PC-9 (cell line): ENCODE measurements at regions not wholly inside any gene's neighbourhood (a gene's known extent, or its start where the extent isn't known, plus 50 kb on each side); places are given as distances from the start of the nearest gene placed in this dataset.

ENCODE experiments used
- BruUV-seq: library from RNA; stranded (reverse); fragments of 400-500 nt; replicated peaks from 2 replicates; lab custom pipeline; 2021; lab: Mats Ljungman, UMichigan
- CTCF ChIA-PET: fragments of 300-600 bp; sonication (Branson Sonifier 250); formaldehyde crosslinking; loops from one replicate; lab custom pipeline; 2022; ENCODE audit warnings: antibody characterized with exemption; lab: Charles Lee
- POLR2A ChIA-PET: fragments of 300-600 bp; sonication (Branson Sonifier 250); formaldehyde crosslinking; loops from one replicate; lab custom pipeline; 2022; ENCODE audit warnings: antibody characterized with exemption; ENCODE audit not compliant: unreplicated experiment; lab: Charles Lee
- DNase-seq, 2 experiments: peaks; one replicate each; pipeline versions ENCODE4 v3.0.0 to v3.0.0-alpha.2; 2015 to 2022; ENCODE audit warnings: mixed read lengths in 1 of 2
- H2AFZ ChIP-seq: fragments of 200-600 bp; sonication (generic); 2 replicates; pipeline ENCODE4 v1.8.1; 2017; ENCODE audit warnings: antibody characterized with exemption
- H3F3A ChIP-seq: fragments of 200-600 bp; sonication (generic); 2 replicates; pipeline ENCODE4 v1.8.1; 2017; ENCODE audit warnings: antibody characterized with exemption, mild to moderate bottlenecking, low read depth; ENCODE audit not compliant: insufficient read depth
- H3K27ac ChIP-seq: fragments of 200-600 bp; sonication (generic); 2 replicates; pipeline ENCODE4 v1.6.1; 2016; ENCODE audit warnings: mixed run types
- H3K27me3 ChIP-seq: fragments of 200-600 bp; sonication (generic); 2 replicates; pipeline ENCODE4 v1.6.1; 2016; ENCODE audit warnings: low read depth, mixed run types; ENCODE audit not compliant: insufficient read depth
- H3K36me3 ChIP-seq: fragments of 200-600 bp; sonication (generic); 2 replicates; pipeline ENCODE4 v1.6.1; 2016; ENCODE audit warnings: low read depth, mixed run types
- H3K4me1 ChIP-seq: fragments of 200-600 bp; sonication (generic); replicated peaks from 2 replicates; pipeline ENCODE4 v1.6.1; 2016; ENCODE audit warnings: mixed run types; ENCODE audit not compliant: insufficient read depth
- H3K4me2 ChIP-seq: fragments of 200-600 bp; sonication (generic); 2 replicates; pipeline ENCODE4 v1.6.1; 2017; ENCODE audit warnings: mixed run types
- H3K4me3 ChIP-seq: fragments of 200-600 bp; sonication (generic); 2 replicates; pipeline ENCODE4 v1.6.1; 2016; ENCODE audit warnings: mixed run types
- H3K79me2 ChIP-seq: fragments of 200-600 bp; sonication (generic); 2 replicates; pipeline ENCODE4 v1.6.1; 2017; ENCODE audit warnings: low read depth, mixed run types
- H3K9me2 ChIP-seq: fragments of 200-600 bp; sonication (generic); 2 replicates; pipeline ENCODE4 v1.8.1; 2017; ENCODE audit warnings: mild to moderate bottlenecking; ENCODE audit not compliant: insufficient read depth
- H3K9me3 ChIP-seq: fragments of 200-600 bp; sonication (generic); 2 replicates; pipeline ENCODE4 v1.8.1; 2016; ENCODE audit warnings: low read depth; ENCODE audit not compliant: insufficient read depth
- H4K20me1 ChIP-seq: fragments of 200-600 bp; sonication (generic); 2 replicates; pipeline ENCODE4 v1.8.1; 2017; ENCODE audit not compliant: insufficient read depth
- CTCF ChIP-seq: fragments of 200-600 bp; sonication (generic); conservative IDR thresholded peaks from 2 replicates; pipeline ENCODE4 v1.6.1; 2017; ENCODE audit warnings: mixed run types, antibody characterized with exemption, mild to moderate bottlenecking, moderate library complexity
- EZH2 ChIP-seq: fragments of 200-600 bp; sonication (generic); IDR thresholded peaks from 2 replicates; pipeline ENCODE4 v1.8.0; 2017; ENCODE audit warnings: antibody characterized with exemption, low read depth
- intact Hi-C: fragments of 100-400 bp; cut with micrococcal nuclease; formaldehyde crosslinking; loops from one replicate; pipeline ENCODE4 v1.10.0; 2022; ENCODE audit not compliant: unreplicated experiment

- no peaks in the 10 kb centered on the region for H3K9me3 ChIP-seq
- H3K4me2 ChIP-seq: no peak overlapping the region
- no peak overlapping the region for H3K27ac ChIP-seq
- peaks cover 39% of the 10 kb centered on the region for H3K27me3 ChIP-seq
- H3K4me3 ChIP-seq: no peak overlapping the region
- H4K20me1 ChIP-seq: no peaks in the 10 kb centered on the region
- POLR2A ChIA-PET: no interaction called here
- TF ChIP-seq EZH2 (no peak), CTCF (no peak)
- no peak overlapping the region for H2AFZ ChIP-seq
- no peaks in the 10 kb centered on the region for H3F3A ChIP-seq
- no TSS peak for BruUV-seq
- no peaks in the 10 kb centered on the region for H3K9me2 ChIP-seq
- H3K36me3 ChIP-seq: no peaks in the 10 kb centered on the region
- no peaks in the 10 kb centered on the region for H3K4me1 ChIP-seq
- intact Hi-C loops: no loop called here
- CTCF ChIA-PET: no interaction called here
- DNase-seq: no peak
- no peaks in the 10 kb centered on the region for H3K79me2 ChIP-seq
These were observed 58.3 kb upstream of the PRKX start for GRCh38 chrX:3771766-3772165.

- Histone ChIP-seq H3F3A (no peaks in the 10 kb centered on the region), H3K9me2 (no peaks in the 10 kb centered on the region), H3K4me1 (no peaks in the 10 kb centered on the region), H4K20me1 (no peaks in the 10 kb centered on the region), H3K27ac (no peak overlapping the region), H3K9me3 (no peaks in the 10 kb centered on the region), H3K27me3 (peaks cover 28% of the 10 kb centered on the region), H3K36me3 (no peaks in the 10 kb centered on the region), H3K4me2 (no peak overlapping the region), H3K79me2 (no peaks in the 10 kb centered on the region), H3K4me3 (no peak overlapping the region), H2AFZ (no peak overlapping the region)
- intact Hi-C loops: no loop called here
- BruUV-seq: no TSS peak
- no peak for DNase-seq
- TF ChIP-seq CTCF (no peak), EZH2 (no peak)
- ChIA-PET POLR2A (no interaction called here), CTCF (no interaction called here)
These were observed 55.4 kb upstream of the PRKX start for GRCh38 chrX:3768881-3769280.
